ENCODE measurements at regions not wholly inside any gene's neighbourhood (a gene's known extent, or its start where the extent isn't known, plus 50 kb on each side); places are given as distances from the start of the nearest gene placed in this dataset.
A peak's percentile ranks its signal among the peaks of the same experiment; 100 is the strongest.
"Not testable (repeated sequence)": the region's sequence is repeated elsewhere in the genome, so short reads cannot be mapped to it uniquely, and the experiment has no call there.

GRCh38 chr2:47964277-47964676 is 58.0 kb upstream of the FBXO11 start:
- no peak for FAIRE-seq

- no peak for FAIRE-seq
These were observed 58.6 kb upstream of the FBXO11 start for GRCh38 chr2:47964722-47965434.

GRCh38 chr2:47976728-47977127 is 70.4 kb upstream of the FBXO11 start:
- not testable (repeated sequence) for FAIRE-seq

GRCh38 chr2:47984041-47984440 is 77.7 kb upstream of the FBXO11 start:
- FAIRE-seq = no peak

- FAIRE-seq = no peak
These were observed 84.2 kb upstream of the FBXO11 start for GRCh38 chr2:47990503-47990902.

GRCh38 chr2:47992671-47993070 is 86.4 kb upstream of the FBXO11 start:
- no peak for FAIRE-seq

- FAIRE-seq = no peak
These were observed 90.5 kb upstream of the FBXO11 start for GRCh38 chr2:47996808-47997207.

- FAIRE-seq = peak; percentile 17
These were observed 93.2 kb upstream of the FBXO11 start for GRCh38 chr2:47999512-47999911.

GRCh38 chr2:48001498-48001897 is 95.2 kb upstream of the FBXO11 start:
- FAIRE-seq = no peak

GRCh38 chr2:48006094-48006493 is 99.8 kb upstream of the FBXO11 start:
- FAIRE-seq = no peak

GRCh38 chr2:48007699-48008268 is 101.5 kb upstream of the FBXO11 start:
- no peak for FAIRE-seq

GRCh38 chr2:48009256-48009655 is 103.0 kb upstream of the FBXO11 start:
- FAIRE-seq = no peak

- FAIRE-seq = no peak
These were observed 109.1 kb upstream of the FBXO11 start for GRCh38 chr2:48015421-48015820.

- no peak for FAIRE-seq
These were observed 110.1 kb upstream of the FBXO11 start for GRCh38 chr2:48016225-48017019.

GRCh38 chr2:48017136-48017535 is 110.8 kb upstream of the FBXO11 start:
- no peak for FAIRE-seq

- FAIRE-seq = no peak
These were observed 112.2 kb upstream of the FBXO11 start for GRCh38 chr2:48018480-48018879.

- FAIRE-seq = no peak
These were observed 120.6 kb upstream of the FBXO11 start for GRCh38 chr2:48026865-48027264.

- no peak for FAIRE-seq
These were observed 126.5 kb upstream of the FBXO11 start for GRCh38 chr2:48032765-48033164.

GRCh38 chr2:48034295-48034694 is 128.0 kb upstream of the FBXO11 start:
- no peak for FAIRE-seq

GRCh38 chr2:48036312-48036711 is 130.0 kb upstream of the FBXO11 start:
- FAIRE-seq = no peak

GRCh38 chr2:48039209-48039990 is 133.1 kb upstream of the FBXO11 start:
- FAIRE-seq = no peak

GRCh38 chr2:48043131-48043700 is 136.9 kb upstream of the FBXO11 start:
- FAIRE-seq = no peak

GRCh38 chr2:48043746-48044145 is 137.4 kb upstream of the FBXO11 start:
- FAIRE-seq = no peak

Measured in islet of Langerhans (tissue), 1 donor.